ENCODE measurements at regions not wholly inside any gene's neighbourhood (a gene's known extent, or its start where the extent isn't known, plus 50 kb on each side); places are given as distances from the start of the nearest gene placed in this dataset.

DNA sequence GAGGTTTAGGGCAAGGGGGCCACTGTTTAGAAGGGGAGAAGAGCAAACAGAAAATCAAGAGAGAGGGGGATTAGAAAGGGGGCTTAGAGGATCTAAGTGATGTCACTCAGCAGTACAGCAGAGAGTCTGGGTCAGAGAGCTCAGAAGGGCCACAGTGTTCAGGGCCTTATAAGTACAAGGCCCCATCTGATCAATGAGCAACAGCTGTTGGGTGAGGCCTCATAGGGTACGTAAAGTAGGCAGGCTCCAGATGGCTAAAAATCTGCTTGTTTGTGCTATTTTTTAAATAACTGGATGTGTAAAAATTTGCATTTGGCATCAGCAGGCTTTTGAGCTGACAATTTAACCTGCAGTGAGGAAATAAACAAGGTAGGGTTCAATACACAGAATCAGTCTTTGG is 149.8 kb downstream of the SH3BGRL2 start:
- H3K4me3 ChIP-seq (ENCODE audit: low read depth, low read length): no peak overlapping the region
- TF ChIP-seq, protein P1, sequence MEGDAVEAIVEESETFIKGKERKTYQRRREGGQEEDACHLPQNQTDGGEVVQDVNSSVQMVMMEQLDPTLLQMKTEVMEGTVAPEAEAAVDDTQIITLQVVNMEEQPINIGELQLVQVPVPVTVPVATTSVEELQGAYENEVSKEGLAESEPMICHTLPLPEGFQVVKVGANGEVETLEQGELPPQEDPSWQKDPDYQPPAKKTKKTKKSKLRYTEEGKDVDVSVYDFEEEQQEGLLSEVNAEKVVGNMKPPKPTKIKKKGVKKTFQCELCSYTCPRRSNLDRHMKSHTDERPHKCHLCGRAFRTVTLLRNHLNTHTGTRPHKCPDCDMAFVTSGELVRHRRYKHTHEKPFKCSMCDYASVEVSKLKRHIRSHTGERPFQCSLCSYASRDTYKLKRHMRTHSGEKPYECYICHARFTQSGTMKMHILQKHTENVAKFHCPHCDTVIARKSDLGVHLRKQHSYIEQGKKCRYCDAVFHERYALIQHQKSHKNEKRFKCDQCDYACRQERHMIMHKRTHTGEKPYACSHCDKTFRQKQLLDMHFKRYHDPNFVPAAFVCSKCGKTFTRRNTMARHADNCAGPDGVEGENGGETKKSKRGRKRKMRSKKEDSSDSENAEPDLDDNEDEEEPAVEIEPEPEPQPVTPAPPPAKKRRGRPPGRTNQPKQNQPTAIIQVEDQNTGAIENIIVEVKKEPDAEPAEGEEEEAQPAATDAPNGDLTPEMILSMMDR (IDR thresholded peaks at IDR 0.05; ENCODE audit: insufficient read depth, low read depth, low read length, missing control alignments): no peak
- DNase-seq (ENCODE audit: low read depth): no peak

DNA sequence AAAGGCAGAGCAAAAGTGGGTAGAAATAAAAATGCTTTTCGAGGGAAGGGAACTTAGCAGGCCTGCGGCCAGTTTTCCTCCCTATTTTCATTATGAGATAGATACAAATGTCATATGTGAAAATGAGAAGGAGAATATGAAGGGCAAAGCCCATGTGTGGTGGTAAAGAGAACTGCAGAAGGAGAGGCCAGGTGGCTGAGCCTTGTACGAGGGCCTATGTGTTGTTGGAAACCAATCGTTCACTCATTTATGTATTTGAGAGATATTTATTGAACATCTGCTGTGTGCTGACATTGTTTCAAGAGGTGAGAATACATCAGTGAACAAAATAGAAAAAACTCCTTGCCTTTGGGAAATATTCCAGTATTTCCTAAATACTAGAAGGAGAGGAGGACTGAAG is 147.7 kb downstream of the SH3BGRL2 start:
- TF ChIP-seq, protein P1 (IDR thresholded peaks at IDR 0.05; ENCODE audit: insufficient read depth, low read depth, low read length, missing control alignments): no peak
- DNase-seq (ENCODE audit: low read depth): no peak
- no peak overlapping the region for H3K4me3 ChIP-seq (ENCODE audit: low read depth, low read length)

DNA sequence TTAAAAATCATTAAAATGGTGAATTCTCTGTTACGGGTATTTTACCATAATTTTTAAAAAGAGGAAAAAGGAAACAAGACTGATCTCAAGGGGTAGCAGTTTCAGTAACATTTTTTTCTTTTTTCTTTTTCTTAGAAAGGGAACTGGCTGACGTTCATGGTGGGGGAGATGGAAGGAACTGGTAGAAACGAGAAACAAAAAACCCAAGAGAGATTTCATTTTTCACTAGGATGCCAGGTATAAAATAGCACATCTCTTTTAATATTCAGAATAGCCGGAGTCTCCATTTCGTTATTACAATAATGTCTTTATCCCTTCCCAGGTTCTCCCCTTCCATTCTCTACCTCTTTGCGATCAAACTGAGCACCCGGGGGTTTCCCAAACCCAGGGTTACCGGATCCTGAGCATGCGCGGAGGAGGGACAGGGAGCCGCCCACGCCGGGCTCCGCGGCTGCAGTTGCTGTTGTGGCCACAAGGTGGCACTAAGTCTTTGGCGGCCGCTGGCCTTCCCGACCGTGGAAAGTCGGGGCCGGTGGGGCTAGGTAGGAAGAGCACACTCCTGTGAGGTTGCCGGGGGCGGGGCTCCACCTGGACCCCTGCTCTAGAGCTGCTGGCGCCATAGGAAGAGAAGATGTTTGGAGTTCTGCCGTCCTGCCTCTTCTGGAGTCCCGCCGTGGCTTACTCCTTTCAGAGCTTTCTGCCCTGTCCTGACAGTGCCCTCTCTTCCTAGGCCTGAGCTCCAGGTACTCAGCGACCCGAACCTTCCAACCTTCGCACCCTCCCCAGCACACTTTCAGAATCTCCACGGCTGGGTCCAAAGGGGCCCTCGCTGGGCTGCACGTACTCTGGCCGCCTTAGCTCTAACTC is 146.8 kb downstream of the SH3BGRL2 start:
- peak overlapping the region; percentile 39 for H3K4me3 ChIP-seq (ENCODE audit: low read depth, low read length)
- DNase-seq (ENCODE audit: low read depth): peak; percentile 86
- TF ChIP-seq, protein P1 (IDR thresholded peaks at IDR 0.05; ENCODE audit: insufficient read depth, low read depth, low read length, missing control alignments): peak; percentile 94

DNA sequence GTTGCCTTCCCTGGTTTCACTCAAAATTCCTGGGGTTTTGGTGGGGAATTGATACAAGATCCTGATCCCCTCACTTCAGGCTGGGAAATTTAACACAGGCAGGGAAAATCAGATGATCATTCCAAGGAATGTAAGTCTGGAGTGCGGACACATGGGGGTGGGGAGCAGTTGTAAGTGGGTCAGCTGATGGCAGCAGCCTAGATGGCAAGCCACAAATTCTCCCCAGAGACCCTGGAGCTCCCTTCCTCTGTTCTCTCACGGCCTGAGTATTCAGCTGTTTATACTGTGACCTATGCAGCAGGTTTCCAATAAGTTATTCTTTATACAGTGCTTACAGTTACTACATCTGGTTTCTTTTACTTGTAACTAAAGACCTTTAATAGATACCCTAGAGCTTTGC is 144.9 kb downstream of the SH3BGRL2 start:
- DNase-seq (ENCODE audit: low read depth): no peak
- TF ChIP-seq, protein P1 (IDR thresholded peaks at IDR 0.05; ENCODE audit: insufficient read depth, low read depth, low read length, missing control alignments): no peak
- H3K4me3 ChIP-seq (ENCODE audit: low read depth, low read length): no peak overlapping the region

DNA sequence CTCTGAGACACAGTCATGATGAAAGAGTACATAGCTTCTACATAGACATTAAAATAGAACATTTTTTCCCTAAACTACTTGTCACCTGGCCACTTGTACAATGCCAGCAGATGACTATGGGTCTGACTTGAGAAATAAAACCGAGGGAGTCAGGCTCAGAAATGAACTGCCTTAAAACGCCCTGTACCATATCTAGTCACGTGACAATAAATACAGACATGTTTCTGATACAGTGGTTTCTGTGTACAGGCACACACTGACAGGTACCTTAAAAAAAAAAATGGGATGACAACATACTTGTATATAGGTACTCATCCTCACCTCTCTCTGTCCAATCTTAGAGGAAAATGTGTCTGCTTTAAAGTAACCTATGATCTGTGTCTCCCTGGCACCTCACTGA is 144.1 kb downstream of the SH3BGRL2 start:
- TF ChIP-seq, protein P1 (IDR thresholded peaks at IDR 0.05; ENCODE audit: insufficient read depth, low read depth, low read length, missing control alignments): no peak
- DNase-seq (ENCODE audit: low read depth): no peak
- no peak overlapping the region for H3K4me3 ChIP-seq (ENCODE audit: low read depth, low read length)

DNA sequence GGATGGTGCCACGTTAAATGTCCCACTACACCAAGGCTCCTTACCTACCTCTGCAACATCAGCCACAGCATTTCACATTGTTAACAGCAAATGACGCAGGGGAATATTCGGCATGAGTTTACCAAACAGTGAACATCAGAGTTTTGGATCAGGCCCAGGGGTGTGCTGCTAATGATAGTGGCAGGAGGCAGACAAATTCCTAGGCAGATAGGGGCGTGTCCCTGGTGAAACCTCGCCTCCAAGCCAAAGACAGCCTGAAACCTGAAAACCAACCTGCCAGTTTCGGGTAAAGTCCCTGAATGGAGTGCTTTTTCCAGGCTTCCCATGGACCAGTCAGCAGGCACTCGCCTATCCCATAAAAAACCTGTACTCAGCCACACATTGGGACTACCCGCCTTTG is 133.6 kb downstream of the SH3BGRL2 start:
- TF ChIP-seq, protein P1 (IDR thresholded peaks at IDR 0.05; ENCODE audit: insufficient read depth, low read depth, low read length, missing control alignments): no peak
- no peak for DNase-seq (ENCODE audit: low read depth)

DNA sequence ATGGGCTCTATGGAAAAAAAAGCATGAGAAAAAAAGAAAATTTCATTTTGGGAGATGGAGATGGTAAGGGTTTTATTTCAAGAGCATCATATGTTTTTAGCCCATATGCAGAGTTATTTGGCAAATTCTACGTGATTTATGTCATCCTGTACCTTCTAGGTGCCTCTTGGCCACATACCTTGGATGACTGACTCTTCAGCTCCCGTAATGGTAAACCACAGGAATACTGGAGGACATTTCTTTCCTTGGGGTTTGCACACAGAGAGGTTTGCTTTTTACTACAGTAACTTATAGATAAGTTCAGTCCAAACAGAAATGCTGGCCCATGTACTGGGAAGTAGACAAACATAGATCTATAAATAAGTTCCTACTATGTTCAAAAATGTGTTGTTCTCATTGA is 132.2 kb downstream of the SH3BGRL2 start:
- TF ChIP-seq, protein P1 (IDR thresholded peaks at IDR 0.05; ENCODE audit: insufficient read depth, low read depth, low read length, missing control alignments): no peak
- DNase-seq (ENCODE audit: low read depth): no peak
- H3K4me3 ChIP-seq (ENCODE audit: low read depth, low read length): no peak overlapping the region

More for the DNA sequence above, 133.6 kb downstream of the SH3BGRL2 start:
- H3K4me3 ChIP-seq (ENCODE audit: low read depth, low read length): no peak overlapping the region
